WERI-Rb-1 (cell line): ENCODE measurements at regions not wholly inside any gene's neighbourhood (a gene's known extent, or its start where the extent isn't known, plus 50 kb on each side); places are given as distances from the start of the nearest gene placed in this dataset.

Experiments
- DNase-seq: peaks from one replicate; pipeline ENCODE4 v3.0.0-alpha.2; 2020
- H3K27ac ChIP-seq: fragments of 250-450 bp; sonication (Bioruptor Pico); 2 replicates; pipeline ENCODE4 v1.5.1; 2020; ENCODE audit warnings: mild to moderate bottlenecking, moderate library complexity
- H3K27me3 ChIP-seq: fragments of 250-450 bp; sonication (Bioruptor Pico); 2 replicates; pipeline ENCODE4 v1.5.1; 2021; ENCODE audit warnings: mild to moderate bottlenecking, low read depth, moderate library complexity; ENCODE audit not compliant: insufficient read depth, severe bottlenecking
- H3K36me3 ChIP-seq: fragments of 250-450 bp; sonication (Bioruptor Pico); 2 replicates; pipeline ENCODE4 v1.5.1; 2020; ENCODE audit warnings: mild to moderate bottlenecking, moderate library complexity
- H3K4me3 ChIP-seq: 2 replicates; pipeline ENCODE4 v1.5.1; 2011; ENCODE audit warnings: low read depth, mild to moderate bottlenecking, control low read depth, low read length
- H3K9me3 ChIP-seq: fragments of 250-450 bp; sonication (Bioruptor Pico); 2 replicates; pipeline ENCODE4 v1.5.1; 2021; ENCODE audit warnings: mild to moderate bottlenecking, moderate library complexity; ENCODE audit not compliant: severe bottlenecking
- CTCF ChIP-seq: IDR thresholded peaks from 2 replicates; pipeline ENCODE4 v1.5.1; 2011; ENCODE audit warnings: low read depth, mild to moderate bottlenecking, control low read depth, inconsistent platforms, low read length

GRCh38 chr2:83068714-83069113, 1390.4 kb downstream of the SUCLG1 start:
- Histone ChIP-seq H3K9me3 (no peaks in the 10 kb centered on the region), H3K4me3 (no peak overlapping the region), H3K27me3 (no peaks in the 10 kb centered on the region), H3K36me3 (no peaks in the 10 kb centered on the region), H3K27ac (no peak overlapping the region)
- no peak for DNase-seq
- no peak for TF ChIP-seq CTCF

DNA sequence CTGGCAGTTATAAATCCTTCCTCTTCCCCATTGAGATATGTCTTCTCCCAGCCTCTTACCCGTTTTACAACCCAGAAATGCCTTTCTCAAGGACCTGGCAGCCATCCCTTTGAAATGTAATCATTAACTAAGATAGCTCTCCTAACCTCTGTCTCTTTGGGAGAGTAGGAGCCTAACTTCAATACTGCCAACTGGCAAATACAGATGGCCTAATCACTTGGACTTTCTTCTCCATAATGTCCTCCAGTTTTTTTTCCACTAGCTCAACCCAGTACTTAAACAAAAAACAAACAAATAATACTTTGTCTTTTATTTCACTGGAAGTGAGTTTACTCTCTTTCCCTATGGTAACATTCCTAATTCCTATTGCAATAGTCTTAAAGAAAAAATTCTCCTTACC, 1391.1 kb downstream of the SUCLG1 start:
- Histone ChIP-seq H3K4me3 (no peak overlapping the region), H3K27ac (no peak overlapping the region), H3K9me3 (no peaks in the 10 kb centered on the region), H3K36me3 (no peaks in the 10 kb centered on the region), H3K27me3 (no peaks in the 10 kb centered on the region)
- no peak for DNase-seq
- TF ChIP-seq CTCF: no peak

- Histone ChIP-seq H3K27me3 (no peaks in the 10 kb centered on the region), H3K9me3 (no peaks in the 10 kb centered on the region), H3K4me3 (no peak overlapping the region), H3K36me3 (no peaks in the 10 kb centered on the region), H3K27ac (no peak overlapping the region)
- no peak for DNase-seq
- no peak for TF ChIP-seq CTCF
These were observed 1395.1 kb downstream of the SUCLG1 start for GRCh38 chr2:83063933-83064332.

DNA sequence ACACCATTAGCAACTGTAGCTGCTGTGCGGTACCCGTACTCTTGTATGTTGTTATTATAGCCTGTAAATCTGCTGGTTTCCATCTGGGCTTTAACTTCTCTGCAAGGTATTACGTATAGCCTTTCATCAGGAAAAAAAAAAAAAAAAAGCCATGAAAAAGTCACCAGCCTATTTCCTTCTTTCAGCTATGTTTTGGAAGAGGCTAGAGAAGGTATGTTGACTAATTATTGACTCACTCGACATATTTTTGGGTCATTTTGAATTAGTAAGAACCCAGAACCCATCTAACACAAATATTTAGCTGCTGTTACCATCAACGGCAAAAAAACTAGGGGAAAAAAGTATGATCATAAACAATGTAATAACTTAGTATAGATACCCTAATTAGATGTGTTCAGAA, 1395.6 kb downstream of the SUCLG1 start:
- Histone ChIP-seq H3K27ac (no peak overlapping the region), H3K27me3 (no peaks in the 10 kb centered on the region), H3K36me3 (no peaks in the 10 kb centered on the region), H3K9me3 (no peaks in the 10 kb centered on the region), H3K4me3 (no peak overlapping the region)
- TF ChIP-seq CTCF: no peak
- no peak for DNase-seq

GRCh38 chr2:83058683-83059082, 1400.4 kb downstream of the SUCLG1 start:
- no peak for DNase-seq
- H3K27me3 ChIP-seq: no peaks in the 10 kb centered on the region
- H3K4me3 ChIP-seq: no peak overlapping the region
- H3K36me3 ChIP-seq: no peaks in the 10 kb centered on the region
- no peak overlapping the region for H3K27ac ChIP-seq
- H3K9me3 ChIP-seq: no peaks in the 10 kb centered on the region
- no peak for TF ChIP-seq CTCF

DNA sequence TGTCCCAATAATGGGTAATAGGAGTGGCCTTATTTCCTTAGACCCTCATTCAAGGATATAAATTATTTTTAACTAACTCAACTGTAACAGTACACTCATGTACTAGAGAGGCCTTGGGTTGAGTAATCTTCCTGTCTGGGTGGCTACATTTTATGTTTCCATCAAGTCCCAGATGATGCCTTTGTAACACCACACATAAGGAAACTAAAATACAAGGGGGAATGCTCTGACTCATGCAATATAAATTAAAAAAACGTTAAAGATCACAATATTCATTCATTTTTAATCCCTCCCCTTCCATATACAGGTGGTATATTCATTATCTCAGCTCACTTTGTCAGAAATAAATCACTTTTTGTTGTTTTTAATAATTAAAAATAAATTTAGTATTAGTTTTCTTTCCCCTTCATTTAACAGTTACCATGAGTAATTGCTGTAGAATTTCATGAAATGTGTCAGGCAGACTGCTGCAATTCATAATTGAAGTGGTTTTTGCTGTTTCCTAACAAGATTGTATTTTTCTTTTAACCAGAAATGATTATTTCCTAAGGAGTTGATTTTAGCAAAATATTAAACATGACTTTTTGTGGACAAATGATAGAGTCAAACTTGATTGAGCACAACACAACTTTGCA, 1403.6 kb downstream of the SUCLG1 start:
- no peaks in the 10 kb centered on the region for H3K36me3 ChIP-seq
- no peak for DNase-seq
- no peak overlapping the region for H3K4me3 ChIP-seq
- H3K27ac ChIP-seq: no peak overlapping the region
- H3K27me3 ChIP-seq: no peaks in the 10 kb centered on the region
- no peaks in the 10 kb centered on the region for H3K9me3 ChIP-seq
- TF ChIP-seq CTCF: no peak
